Astrocyte (in vitro differentiated cells and primary cell): ENCODE measurements at regions not wholly inside any gene's neighbourhood (a gene's known extent, or its start where the extent isn't known, plus 50 kb on each side); places are given as distances from the start of the nearest gene placed in this dataset.

Experiments
- EZH2 ChIP-seq: IDR thresholded peaks from 2 replicates; pipeline ENCODE4 v1.6.1; 2012; ENCODE audit warnings: mild to moderate bottlenecking, low read length, inconsistent platforms; ENCODE audit not compliant: insufficient read depth
- TF ChIP-seq, protein P1 (sequence below): IDR thresholded peaks from 2 replicates; pipeline ENCODE4 v1.5.1; 2011; ENCODE audit warnings: low read depth, mild to moderate bottlenecking, inconsistent platforms, low read length, moderate library complexity; ENCODE audit not compliant: insufficient read depth

DNA sequence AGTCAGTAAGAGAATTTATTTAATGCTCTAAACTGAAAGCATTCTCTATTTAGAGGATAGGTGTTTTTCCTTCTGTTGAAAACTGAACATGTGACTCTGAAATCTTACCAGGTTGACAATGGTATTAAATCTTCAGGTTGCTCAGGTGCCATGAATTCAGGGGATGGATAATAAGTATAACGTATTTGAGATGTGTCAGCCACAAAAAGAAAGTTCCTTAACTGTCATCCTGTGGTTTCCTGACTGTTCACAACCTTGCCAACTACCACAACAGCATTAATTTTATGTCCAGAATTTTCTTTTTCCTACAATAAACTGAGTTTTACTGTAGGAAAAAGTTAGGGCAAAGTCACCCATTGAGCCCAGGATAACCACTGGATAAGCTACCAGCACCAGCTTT is 243.3 kb upstream of the PSMD7 start:
- TF ChIP-seq, protein P1, sequence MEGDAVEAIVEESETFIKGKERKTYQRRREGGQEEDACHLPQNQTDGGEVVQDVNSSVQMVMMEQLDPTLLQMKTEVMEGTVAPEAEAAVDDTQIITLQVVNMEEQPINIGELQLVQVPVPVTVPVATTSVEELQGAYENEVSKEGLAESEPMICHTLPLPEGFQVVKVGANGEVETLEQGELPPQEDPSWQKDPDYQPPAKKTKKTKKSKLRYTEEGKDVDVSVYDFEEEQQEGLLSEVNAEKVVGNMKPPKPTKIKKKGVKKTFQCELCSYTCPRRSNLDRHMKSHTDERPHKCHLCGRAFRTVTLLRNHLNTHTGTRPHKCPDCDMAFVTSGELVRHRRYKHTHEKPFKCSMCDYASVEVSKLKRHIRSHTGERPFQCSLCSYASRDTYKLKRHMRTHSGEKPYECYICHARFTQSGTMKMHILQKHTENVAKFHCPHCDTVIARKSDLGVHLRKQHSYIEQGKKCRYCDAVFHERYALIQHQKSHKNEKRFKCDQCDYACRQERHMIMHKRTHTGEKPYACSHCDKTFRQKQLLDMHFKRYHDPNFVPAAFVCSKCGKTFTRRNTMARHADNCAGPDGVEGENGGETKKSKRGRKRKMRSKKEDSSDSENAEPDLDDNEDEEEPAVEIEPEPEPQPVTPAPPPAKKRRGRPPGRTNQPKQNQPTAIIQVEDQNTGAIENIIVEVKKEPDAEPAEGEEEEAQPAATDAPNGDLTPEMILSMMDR, result no peak
- TF ChIP-seq EZH2, result no peak
